ENCODE measurements at regions not wholly inside any gene's neighbourhood (a gene's known extent, or its start where the extent isn't known, plus 50 kb on each side); places are given as distances from the start of the nearest gene placed in this dataset.

- TF ChIP-seq FOXP2 (optimal IDR thresholded peaks at IDR 0.05; ENCODE audit: control extremely low read depth, extremely low read length, insufficient read depth): no peak
- TF ChIP-seq EZH2 (IDR thresholded peaks at IDR 0.05): no peak
- TF ChIP-seq POLR2AphosphoS5 (IDR thresholded peaks at IDR 0.05; ENCODE audit: borderline replicate concordance, low read depth, low read length): no peak
Measured at GRCh38 chr13:67854990-67855389, 624.9 kb upstream of the PCDH9 start.

Measured in SK-N-MC (cell line).